H9 (cell line): ENCODE measurements at regions not wholly inside any gene's neighbourhood (a gene's known extent, or its start where the extent isn't known, plus 50 kb on each side); places are given as distances from the start of the nearest gene placed in this dataset.

Source experiments
- DNase-seq: peaks from one replicate; pipeline ENCODE4 v3.0.0-alpha.2; 2017
- H2AFZ ChIP-seq: one replicate; pipeline ENCODE4 v1.6.1; 2013; ENCODE audit warnings: mild to moderate bottlenecking, low read length, control low read depth, moderate library complexity
- H2AK5ac ChIP-seq: 2 replicates; pipeline ENCODE4 v1.6.1; 2013; ENCODE audit warnings: low read length, control low read depth, mixed read lengths; ENCODE audit not compliant: insufficient read length
- H2BK120ac ChIP-seq: one replicate; pipeline ENCODE4 v1.6.1; 2013; ENCODE audit warnings: low read depth, mild to moderate bottlenecking, low read length, control low read depth, inconsistent platforms; ENCODE audit not compliant: poor library complexity, severe bottlenecking
- H2BK12ac ChIP-seq: 2 replicates; pipeline ENCODE4 v1.6.1; 2013; ENCODE audit warnings: low read length, control low read depth, mixed read lengths, low read depth; ENCODE audit not compliant: insufficient read length
- H2BK15ac ChIP-seq: 2 replicates; pipeline ENCODE4 v1.6.1; 2013; ENCODE audit warnings: low read depth, low read length, control low read depth
- H2BK20ac ChIP-seq: one replicate; pipeline ENCODE4 v1.6.1; 2013; ENCODE audit warnings: low read depth, mild to moderate bottlenecking, low read length, control low read depth, inconsistent platforms; ENCODE audit not compliant: poor library complexity, severe bottlenecking
- H2BK5ac ChIP-seq: 2 replicates; pipeline ENCODE4 v1.6.1; 2013; ENCODE audit warnings: low read length, control low read depth, mixed read lengths; ENCODE audit not compliant: insufficient read length
- H3K14ac ChIP-seq: 2 replicates; pipeline ENCODE4 v1.6.1; 2013; ENCODE audit warnings: low read length, control low read depth; ENCODE audit not compliant: insufficient read depth
- H3K18ac ChIP-seq: 2 replicates; pipeline ENCODE4 v1.6.1; 2013; ENCODE audit warnings: low read depth, mild to moderate bottlenecking, mixed read lengths, low read length, control low read depth; ENCODE audit not compliant: insufficient read length
- H3K23ac ChIP-seq: 2 replicates; pipeline ENCODE4 v1.6.1; 2013; ENCODE audit warnings: low read length, control low read depth, mixed read lengths, low read depth; ENCODE audit not compliant: insufficient read length
- H3K23me2 ChIP-seq: 2 replicates; pipeline ENCODE4 v1.6.1; 2013; ENCODE audit warnings: low read depth, mild to moderate bottlenecking, mixed read lengths, low read length, control low read depth; ENCODE audit not compliant: insufficient read length, poor library complexity, severe bottlenecking
- H3K27ac ChIP-seq: 2 replicates; pipeline ENCODE4 v1.5.1; 2013; ENCODE audit warnings: low read length, control low read depth, mixed read lengths, low read depth; ENCODE audit not compliant: insufficient read length
- H3K27me3 ChIP-seq: 2 replicates; pipeline ENCODE4 v1.6.1; 2013; ENCODE audit warnings: low read length, control low read depth, inconsistent platforms; ENCODE audit not compliant: insufficient read depth
- H3K4ac ChIP-seq: 2 replicates; pipeline ENCODE4 v1.6.1; 2013; ENCODE audit warnings: low read depth, mild to moderate bottlenecking, control low read depth, inconsistent platforms, low read length, moderate library complexity
- H3K4me1 ChIP-seq: 2 replicates; pipeline ENCODE4 v1.6.1; 2013; ENCODE audit warnings: low read length, control low read depth, inconsistent platforms; ENCODE audit not compliant: insufficient read depth
- H3K4me2 ChIP-seq: 2 replicates; pipeline ENCODE4 v1.6.1; 2013; ENCODE audit warnings: low read length, control low read depth, mixed read lengths; ENCODE audit not compliant: insufficient read length, insufficient read depth
- H3K56ac ChIP-seq: 2 replicates; pipeline ENCODE4 v1.6.1; 2013; ENCODE audit warnings: low read depth, mild to moderate bottlenecking, mixed read lengths, low read length, control low read depth; ENCODE audit not compliant: insufficient read length
- H3K79me1 ChIP-seq: 2 replicates; pipeline ENCODE4 v1.6.1; 2013; ENCODE audit warnings: low read depth, mild to moderate bottlenecking, moderate library complexity, low read length, control low read depth, inconsistent platforms; ENCODE audit not compliant: insufficient read depth, poor library complexity, severe bottlenecking
- H3K79me2 ChIP-seq: 2 replicates; pipeline ENCODE4 v1.6.1; 2013; ENCODE audit warnings: low read length, control low read depth, inconsistent platforms; ENCODE audit not compliant: insufficient read depth
- H3K9ac ChIP-seq: 2 replicates; pipeline ENCODE4 v1.6.1; 2013; ENCODE audit warnings: low read length, control low read depth, mixed read lengths; ENCODE audit not compliant: insufficient read length; ENCODE audit errors: extremely low read depth
- H3K9me3 ChIP-seq: one replicate; pipeline ENCODE4 v1.6.1; 2013; ENCODE audit warnings: low read depth, low read length, inconsistent platforms; ENCODE audit not compliant: control insufficient read depth
- H3T11ph ChIP-seq: one replicate; pipeline ENCODE4 v1.6.1; 2013; ENCODE audit warnings: mild to moderate bottlenecking, low read length, control low read depth, inconsistent platforms
- H4K20me1 ChIP-seq: one replicate; pipeline ENCODE4 v1.6.1; 2013; ENCODE audit not compliant: control insufficient read depth, insufficient read length, insufficient read depth
- H4K5ac ChIP-seq: 2 replicates; pipeline ENCODE4 v1.6.1; 2013; ENCODE audit warnings: low read depth, mild to moderate bottlenecking, mixed read lengths, low read length, control low read depth; ENCODE audit not compliant: insufficient read length
- H4K8ac ChIP-seq: replicated peaks from 2 replicates; pipeline ENCODE4 v1.6.1; 2013; ENCODE audit warnings: low read length, control low read depth, mixed read lengths, low read depth; ENCODE audit not compliant: insufficient read length
- H4K91ac ChIP-seq: 2 replicates; pipeline ENCODE4 v1.6.1; 2013; ENCODE audit warnings: low read depth, mild to moderate bottlenecking, moderate library complexity, mixed read lengths, low read length, control low read depth; ENCODE audit not compliant: insufficient read length
- H3K27ac Mint-ChIP-seq, 3 experiments: 2 replicates in 2 of 3; 3 replicates in 1 of 3; pipeline ENCODE4 v1.8.0; 2020 to 2021; ENCODE audit warnings: mixed read lengths in 3 of 3, mild to moderate bottlenecking in 1 of 3, moderate library complexity in 1 of 3
- H3K27me3 Mint-ChIP-seq: 2 replicates; pipeline ENCODE4 v1.8.0; 2021; ENCODE audit warnings: low read depth, mild to moderate bottlenecking, moderate library complexity, mixed read lengths
- H3K36me3 Mint-ChIP-seq, 3 experiments: 2 replicates in 2 of 3; 3 replicates in 1 of 3; pipeline ENCODE4 v1.8.0; 2020 to 2021; ENCODE audit warnings: low read depth in 3 of 3, mixed read lengths in 3 of 3; ENCODE audit not compliant: insufficient read depth in 1 of 3
- H3K4me1 Mint-ChIP-seq, 2 experiments: 2 replicates each; pipeline ENCODE4 v1.8.0; 2020; ENCODE audit warnings: mixed read lengths in 2 of 2
- H3K4me3 Mint-ChIP-seq, 2 experiments: 2 replicates in 1 of 2; 3 replicates in 1 of 2; pipeline ENCODE4 v1.8.0; 2020 to 2021; ENCODE audit warnings: mild to moderate bottlenecking in 2 of 2, mixed read lengths in 2 of 2, moderate library complexity in 1 of 2
- H3K9me3 Mint-ChIP-seq, 2 experiments: 2 replicates in 1 of 2; 3 replicates in 1 of 2; pipeline ENCODE4 v1.8.0; 2020; ENCODE audit warnings: mild to moderate bottlenecking in 2 of 2, mixed read lengths in 2 of 2, moderate library complexity in 1 of 2
- WGBS: extraction: QIAGEN DNeasy Blood & Tissue Kit; methylation state at CpG from one replicate; pipeline ENCODE4 v1.1.7; 2013; ENCODE audit warnings: missing lambda C conversion rate, low lambda C conversion rate, mixed read lengths; ENCODE audit not compliant: insufficient read length; ENCODE audit errors: extremely low coverage; 5-methylcytosine and 5-hydroxymethylcytosine counted together
- TF ChIP-seq, protein P1 (sequence below): fragments of 200-600 bp; sonication (generic); conservative IDR thresholded peaks from 3 replicates; pipeline ENCODE4 v1.8.0; 2021; ENCODE audit warnings: antibody characterized with exemption, mild to moderate bottlenecking

DNA sequence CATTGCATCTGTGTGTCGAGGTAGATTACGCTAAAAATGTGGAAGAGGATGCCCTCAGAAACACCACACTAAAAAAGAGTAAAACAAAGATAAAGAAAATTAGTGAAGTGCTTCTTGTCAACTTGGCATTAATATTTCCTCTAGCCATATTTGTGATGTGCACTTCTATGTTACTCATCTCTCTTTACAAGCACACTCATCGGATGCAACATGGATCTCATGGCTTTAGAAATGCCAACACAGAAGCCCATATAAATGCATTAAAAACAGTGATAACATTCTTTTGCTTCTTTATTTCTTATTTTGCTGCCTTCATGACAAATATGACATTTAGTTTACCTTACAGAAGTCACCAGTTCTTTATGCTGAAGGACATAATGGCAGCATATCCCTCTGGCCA is 79.0 kb upstream of the SCIN start:
- H3K14ac ChIP-seq = no peak overlapping the region
- no peaks in the 10 kb centered on the region for H3K23me2 ChIP-seq
- H3K9me3 Mint-ChIP-seq = no peaks in the 10 kb centered on the region
- H3K27ac Mint-ChIP-seq = peak overlapping the region in 1 of 3 experiments; percentile 58; a peak in 2 of 7 replicates
- WGBS = no CpG with 5 or more reads among the region's 3 CpGs
- H3K4ac ChIP-seq = no peak overlapping the region
- TF ChIP-seq, protein P1, sequence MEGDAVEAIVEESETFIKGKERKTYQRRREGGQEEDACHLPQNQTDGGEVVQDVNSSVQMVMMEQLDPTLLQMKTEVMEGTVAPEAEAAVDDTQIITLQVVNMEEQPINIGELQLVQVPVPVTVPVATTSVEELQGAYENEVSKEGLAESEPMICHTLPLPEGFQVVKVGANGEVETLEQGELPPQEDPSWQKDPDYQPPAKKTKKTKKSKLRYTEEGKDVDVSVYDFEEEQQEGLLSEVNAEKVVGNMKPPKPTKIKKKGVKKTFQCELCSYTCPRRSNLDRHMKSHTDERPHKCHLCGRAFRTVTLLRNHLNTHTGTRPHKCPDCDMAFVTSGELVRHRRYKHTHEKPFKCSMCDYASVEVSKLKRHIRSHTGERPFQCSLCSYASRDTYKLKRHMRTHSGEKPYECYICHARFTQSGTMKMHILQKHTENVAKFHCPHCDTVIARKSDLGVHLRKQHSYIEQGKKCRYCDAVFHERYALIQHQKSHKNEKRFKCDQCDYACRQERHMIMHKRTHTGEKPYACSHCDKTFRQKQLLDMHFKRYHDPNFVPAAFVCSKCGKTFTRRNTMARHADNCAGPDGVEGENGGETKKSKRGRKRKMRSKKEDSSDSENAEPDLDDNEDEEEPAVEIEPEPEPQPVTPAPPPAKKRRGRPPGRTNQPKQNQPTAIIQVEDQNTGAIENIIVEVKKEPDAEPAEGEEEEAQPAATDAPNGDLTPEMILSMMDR = no peak
- H3K18ac ChIP-seq = no peak overlapping the region
- H3K27me3 ChIP-seq = no peaks in the 10 kb centered on the region
- no peaks in the 10 kb centered on the region for H3K79me2 ChIP-seq
- H3K36me3 Mint-ChIP-seq = no peaks in the 10 kb centered on the region
- no peak overlapping the region for H4K8ac ChIP-seq
- H2BK12ac ChIP-seq = no peak overlapping the region
- H3K27ac ChIP-seq = no peak overlapping the region
- H3K4me3 Mint-ChIP-seq = no peak overlapping the region
- H3K79me1 ChIP-seq = no peaks in the 10 kb centered on the region
- H3K9me3 ChIP-seq = no peaks in the 10 kb centered on the region
- H2AFZ ChIP-seq = no peak overlapping the region
- H3K4me1 Mint-ChIP-seq = peaks cover 17 to 18% of the 10 kb centered on the region in 2 experiments
- H3K4me2 ChIP-seq = no peak overlapping the region
- no peak overlapping the region for H4K91ac ChIP-seq
- H3K4me1 ChIP-seq = peaks cover 2% of the 10 kb centered on the region; the same call in 1 of the 2 replicates
- no peak overlapping the region for H3K56ac ChIP-seq
- no peaks in the 10 kb centered on the region for H4K20me1 ChIP-seq
- H4K5ac ChIP-seq = no peak overlapping the region
- H3K9ac ChIP-seq = no peak overlapping the region
- no peak overlapping the region for H2BK5ac ChIP-seq
- no peaks in the 10 kb centered on the region for H3K27me3 Mint-ChIP-seq
- no peak overlapping the region for H2BK20ac ChIP-seq
- H3T11ph ChIP-seq = no peak overlapping the region
- H3K23ac ChIP-seq = no peak overlapping the region
- H2BK15ac ChIP-seq = no peak overlapping the region
- DNase-seq = no peak
- no peak overlapping the region for H2AK5ac ChIP-seq
- no peak overlapping the region for H2BK120ac ChIP-seq
